Midbrain (tissue), 1 donor: ENCODE measurements at regions not wholly inside any gene's neighbourhood (a gene's known extent, or its start where the extent isn't known, plus 50 kb on each side); places are given as distances from the start of the nearest gene placed in this dataset.

Experiments
- DNase-seq: peaks from one replicate; lab custom pipeline; 2025; lab: John Stamatoyannopoulos, UW

DNA sequence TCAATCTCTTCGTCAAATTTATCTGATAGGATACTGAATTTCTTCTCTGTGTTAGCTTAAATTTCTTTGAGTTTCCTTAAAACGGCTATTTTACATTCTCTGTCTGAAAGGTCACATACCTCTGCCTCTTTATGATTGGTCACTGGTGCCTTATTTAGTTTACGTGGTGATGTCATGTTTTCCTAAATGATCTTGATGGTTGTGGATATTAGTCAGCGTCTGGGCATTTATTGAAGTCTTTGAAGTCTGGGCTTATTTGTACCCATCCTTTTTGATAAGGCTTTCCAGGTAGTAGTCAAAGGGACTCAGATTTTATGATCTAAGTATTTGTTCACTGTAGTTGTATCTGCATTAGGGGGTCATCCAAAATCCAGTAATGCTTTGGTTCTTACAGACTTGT lies 1407.5 kb upstream of the LRRTM3 start:
- DNase-seq = no peak

DNA sequence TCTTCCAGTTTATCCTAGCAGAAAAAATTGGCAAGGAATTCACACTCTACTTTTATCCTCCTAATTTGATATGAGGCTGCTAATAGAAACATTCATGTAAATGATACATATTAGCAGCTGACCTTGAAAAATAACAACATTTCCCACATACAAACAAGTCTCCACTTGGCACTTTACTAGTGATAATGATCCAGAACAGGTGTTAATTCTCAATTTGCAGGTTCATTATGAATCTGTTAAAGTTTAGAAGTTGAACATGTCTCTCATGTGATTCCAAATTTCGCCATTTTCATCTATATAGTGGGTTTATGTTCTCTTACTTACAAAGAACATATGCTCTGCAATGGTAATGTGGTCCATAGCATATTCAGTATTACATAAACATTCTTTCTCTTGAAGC lies 1396.8 kb upstream of the LRRTM3 start:
- DNase-seq = no peak

DNA sequence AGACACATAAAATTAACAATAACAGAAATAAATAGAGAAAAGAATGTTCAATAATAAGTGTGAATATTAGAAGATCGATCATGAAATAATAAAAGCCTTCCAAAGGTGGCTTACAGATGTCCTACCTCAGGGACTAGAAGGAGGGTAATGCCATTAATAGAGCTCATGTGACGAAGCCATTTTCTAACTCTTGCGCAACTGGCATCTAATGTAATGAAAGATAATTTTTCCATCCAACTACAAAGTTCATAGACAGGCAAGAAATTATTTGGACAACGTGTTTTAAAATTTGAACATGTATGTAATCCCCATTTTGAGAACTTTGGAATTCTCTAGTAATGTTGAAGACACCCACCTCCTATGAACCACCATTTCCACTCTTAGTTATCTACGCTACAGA lies 1394.3 kb upstream of the LRRTM3 start:
- no peak for DNase-seq

DNA sequence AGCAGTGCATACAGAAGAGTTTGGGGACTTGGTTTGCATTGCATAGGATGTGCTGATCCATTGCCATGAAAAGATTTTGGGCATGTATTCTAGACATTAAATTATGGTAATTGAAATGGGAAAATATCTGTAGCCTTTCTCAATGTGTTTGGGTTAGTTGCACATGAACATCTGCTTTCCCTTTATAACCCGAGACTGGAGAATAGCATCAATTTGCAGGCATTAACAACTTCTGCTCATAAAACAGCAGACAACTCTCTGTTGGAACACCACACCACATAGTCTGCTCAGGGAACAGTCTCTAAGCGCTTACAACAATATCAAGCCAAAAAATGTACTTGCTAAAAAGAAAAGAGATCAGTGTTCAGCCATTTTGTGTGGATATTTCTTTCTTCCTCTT lies 1391.1 kb upstream of the LRRTM3 start:
- no peak for DNase-seq

DNA sequence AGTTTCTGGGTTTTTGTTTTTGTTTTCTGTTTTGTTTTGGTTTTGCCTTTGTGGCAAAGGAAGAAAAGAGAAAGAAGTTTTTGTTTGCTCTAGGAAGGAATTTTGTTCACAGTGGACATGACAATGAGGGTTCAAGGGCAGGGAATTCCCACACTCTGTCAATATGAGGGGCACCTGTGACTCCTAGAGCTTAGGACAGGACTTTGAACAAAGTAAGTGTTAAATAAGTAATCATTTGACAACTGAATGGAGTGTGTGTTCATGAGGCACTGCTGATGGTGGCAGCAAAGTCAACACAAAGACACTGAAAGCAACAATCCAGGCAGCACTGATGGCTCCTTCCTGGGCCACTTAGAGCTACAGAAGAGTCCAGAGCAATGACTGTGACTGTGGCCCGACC lies 1381.1 kb upstream of the LRRTM3 start:
- no peak for DNase-seq

DNA sequence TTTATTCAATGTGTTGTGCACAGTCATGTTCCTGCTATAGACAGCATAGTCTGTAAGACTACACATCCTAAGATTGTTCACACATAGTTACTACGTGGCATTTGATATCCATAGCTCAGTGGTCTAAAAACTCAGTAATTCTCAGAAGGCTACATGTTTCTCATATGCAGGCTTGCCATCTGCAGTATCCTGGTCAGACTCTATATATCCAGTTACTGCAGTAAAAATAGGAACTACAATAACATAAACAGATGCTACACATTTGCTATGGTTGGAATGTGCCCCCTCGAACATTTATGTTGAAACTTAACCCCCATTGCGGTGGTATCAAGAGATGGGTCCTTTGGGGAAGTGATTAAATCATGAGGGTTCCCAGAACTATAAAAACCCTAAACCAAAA lies 1377.8 kb upstream of the LRRTM3 start:
- DNase-seq = no peak

DNA sequence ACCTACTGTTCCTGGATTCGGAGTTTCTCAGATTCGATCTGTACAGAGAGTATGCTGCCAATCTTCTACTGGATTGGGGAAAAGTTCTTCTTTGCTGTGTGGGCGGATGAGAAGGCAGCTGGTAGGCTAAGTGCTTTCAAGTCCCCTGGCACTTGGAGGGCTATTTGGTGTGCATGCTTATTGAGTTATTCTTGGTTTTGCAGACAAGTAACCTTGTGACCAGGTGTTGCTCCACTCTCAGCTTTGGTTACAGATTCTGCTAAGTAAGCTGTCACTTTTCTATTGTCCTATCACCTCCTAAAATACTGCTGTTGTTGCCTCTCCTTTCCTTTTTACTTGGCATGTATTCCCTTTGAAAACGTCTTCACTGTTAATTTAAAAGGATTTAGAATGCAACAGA lies 1375.1 kb upstream of the LRRTM3 start:
- no peak for DNase-seq

DNA sequence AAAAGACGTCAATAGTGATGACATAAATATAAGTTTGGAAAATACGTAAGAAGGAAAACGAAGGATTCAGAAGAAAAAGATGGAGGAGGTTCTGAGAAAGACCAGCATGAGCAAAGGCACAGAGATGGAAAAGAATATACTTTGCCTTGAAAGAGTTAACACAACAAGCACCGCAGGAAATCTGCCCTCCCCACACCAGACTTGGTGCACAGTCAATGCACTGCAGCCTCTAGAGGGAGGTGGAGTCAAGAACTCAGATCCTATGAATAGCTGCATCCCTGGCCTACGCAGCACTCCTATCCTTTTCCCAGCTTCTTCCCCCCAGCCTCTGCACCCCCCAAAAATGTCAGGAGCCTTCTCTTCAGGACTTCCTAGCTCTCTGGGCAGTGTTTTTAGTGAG lies 1370.6 kb upstream of the LRRTM3 start:
- DNase-seq = no peak

DNA sequence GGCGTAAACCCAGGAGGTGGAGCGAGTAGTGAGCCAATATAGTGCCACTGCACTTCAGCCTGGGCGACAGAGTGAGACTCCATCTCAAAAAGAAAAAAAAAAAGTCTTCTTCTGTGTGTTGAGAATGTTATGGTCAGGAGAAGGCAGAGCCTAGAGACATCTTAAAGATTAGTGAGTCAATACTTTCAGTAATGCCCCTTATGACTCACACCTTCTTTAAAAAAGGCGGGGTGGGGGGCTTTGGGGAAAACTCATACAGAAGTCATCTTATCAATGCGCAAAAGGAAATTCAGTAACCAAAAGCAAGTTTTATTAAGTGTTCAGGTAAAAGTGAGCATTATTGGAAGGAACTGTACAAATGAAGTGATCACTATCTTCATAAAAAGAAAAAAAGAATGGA lies 1369.8 kb upstream of the LRRTM3 start:
- DNase-seq = no peak

DNA sequence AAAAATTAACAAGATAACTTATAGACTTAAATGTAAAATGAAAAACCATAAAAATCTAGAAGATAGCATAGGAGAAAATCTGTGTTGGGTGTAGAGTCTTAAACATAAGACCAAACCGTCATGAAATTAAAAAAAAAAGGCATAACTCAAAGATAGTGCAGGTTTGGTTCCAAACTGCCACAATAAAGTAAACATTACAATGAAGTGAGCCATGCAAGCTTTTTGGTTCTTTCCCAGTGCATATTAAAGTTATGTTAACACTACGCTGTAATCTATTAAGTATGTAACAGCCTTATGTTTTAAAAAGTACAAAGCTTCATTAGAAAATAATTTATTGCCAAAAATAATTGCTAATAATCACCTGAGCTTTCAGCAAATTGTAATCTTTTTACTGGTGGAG lies 1366.5 kb upstream of the LRRTM3 start:
- DNase-seq = no peak

DNA sequence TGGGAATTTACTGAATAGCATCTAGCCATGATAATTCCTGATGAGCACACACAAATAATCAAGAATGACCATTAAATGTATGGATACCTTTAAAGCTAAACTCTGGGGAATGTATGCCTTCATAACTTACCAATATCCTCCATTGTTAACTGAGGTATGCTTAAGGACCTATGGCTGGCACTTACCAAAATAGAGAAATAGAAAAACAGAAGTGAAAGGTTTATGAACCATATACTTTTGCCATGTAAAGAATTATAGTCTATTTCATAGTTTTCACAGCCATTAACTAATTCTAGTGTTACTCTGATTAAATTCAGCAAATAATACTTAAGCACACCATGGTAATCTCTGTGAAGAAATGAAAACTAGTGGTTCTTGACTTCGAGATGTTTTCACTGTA lies 1360.6 kb upstream of the LRRTM3 start:
- DNase-seq = no peak

DNA sequence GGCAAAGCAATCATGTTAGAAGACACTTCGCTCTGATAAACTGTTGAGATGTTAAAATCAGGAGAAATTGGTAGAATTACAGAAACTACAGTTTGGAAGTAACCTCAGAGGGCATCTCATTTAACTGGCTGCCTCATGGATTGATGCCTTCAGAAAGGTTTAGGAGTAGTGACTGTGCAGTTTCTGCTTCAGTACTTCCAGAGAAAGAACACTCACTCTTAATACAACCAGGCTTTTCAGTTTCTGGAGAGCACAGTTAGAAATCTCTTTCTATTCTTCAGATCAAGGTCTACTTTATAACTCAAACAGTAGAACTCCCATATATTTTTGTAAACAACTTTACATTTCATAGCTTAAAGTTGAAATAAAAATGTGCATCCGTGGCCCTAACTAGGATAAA lies 1358.9 kb upstream of the LRRTM3 start:
- DNase-seq = no peak

DNA sequence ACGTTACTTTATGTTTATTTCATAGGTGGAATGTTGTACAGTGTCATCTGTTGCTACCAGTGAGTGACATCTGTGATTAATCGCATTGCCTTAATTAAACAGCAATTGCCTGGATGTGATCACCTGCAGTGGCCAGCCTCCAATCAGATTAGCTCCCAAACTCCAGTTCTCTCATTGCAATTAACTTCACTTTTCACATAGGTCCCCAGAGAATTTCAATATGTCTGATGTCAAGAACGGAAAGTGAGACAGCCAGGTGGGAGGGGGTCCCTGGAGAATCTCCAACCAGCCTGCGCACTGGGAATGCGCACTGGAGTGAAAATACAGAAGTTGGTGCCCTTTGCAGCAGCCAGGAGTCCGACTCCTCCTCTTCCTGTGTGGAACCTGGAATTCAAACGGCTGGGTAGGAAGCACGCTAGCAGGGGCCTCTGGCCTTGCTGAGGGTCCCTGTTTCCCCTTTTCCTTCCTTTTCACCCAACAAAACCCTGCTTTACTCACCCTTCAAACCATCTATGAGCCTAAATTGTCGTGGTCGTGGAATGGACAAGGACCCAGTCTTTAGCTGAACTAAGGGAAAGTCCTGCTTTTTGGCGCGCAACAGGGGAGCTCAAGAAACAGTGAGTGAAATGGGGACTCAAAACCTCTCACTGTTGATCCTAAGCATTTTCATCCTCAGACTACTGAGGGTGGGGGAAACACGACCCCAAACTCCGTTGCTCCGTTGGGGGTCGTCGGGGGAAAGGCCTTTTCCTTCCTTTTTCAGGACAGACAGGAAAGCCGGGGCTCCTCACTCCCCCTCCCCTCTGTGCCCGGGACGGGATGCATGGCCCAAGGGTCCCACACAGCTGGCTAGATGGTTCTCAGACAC lies 1355.5 kb upstream of the LRRTM3 start:
- DNase-seq = no peak

DNA sequence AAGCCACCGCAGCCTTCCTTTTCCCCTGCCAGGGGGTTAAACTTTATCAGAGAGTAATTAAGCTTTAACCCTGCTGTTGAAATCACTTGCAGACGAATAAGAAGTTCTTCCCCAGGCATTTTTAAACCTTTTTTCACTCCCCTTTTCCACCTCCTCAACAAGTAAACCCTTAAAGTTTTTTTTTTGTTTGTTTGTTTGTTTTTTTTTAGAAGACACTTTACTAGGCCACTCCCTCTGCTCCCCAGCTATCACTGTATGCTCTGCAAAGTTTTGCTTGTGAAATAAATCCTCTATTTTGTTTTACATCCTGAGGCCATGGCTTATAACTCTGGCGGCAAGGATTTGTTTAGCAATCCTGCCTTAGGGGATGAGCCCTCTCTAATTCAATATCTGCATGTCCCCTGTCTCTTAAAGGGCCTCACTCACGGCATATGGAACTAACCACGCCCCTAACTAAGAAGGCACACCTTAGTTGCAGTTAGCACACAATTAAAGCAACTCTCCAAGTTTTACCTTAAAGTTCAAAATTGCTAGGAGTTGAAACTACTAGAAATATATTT lies 1354.7 kb upstream of the LRRTM3 start:
- no peak for DNase-seq

DNA sequence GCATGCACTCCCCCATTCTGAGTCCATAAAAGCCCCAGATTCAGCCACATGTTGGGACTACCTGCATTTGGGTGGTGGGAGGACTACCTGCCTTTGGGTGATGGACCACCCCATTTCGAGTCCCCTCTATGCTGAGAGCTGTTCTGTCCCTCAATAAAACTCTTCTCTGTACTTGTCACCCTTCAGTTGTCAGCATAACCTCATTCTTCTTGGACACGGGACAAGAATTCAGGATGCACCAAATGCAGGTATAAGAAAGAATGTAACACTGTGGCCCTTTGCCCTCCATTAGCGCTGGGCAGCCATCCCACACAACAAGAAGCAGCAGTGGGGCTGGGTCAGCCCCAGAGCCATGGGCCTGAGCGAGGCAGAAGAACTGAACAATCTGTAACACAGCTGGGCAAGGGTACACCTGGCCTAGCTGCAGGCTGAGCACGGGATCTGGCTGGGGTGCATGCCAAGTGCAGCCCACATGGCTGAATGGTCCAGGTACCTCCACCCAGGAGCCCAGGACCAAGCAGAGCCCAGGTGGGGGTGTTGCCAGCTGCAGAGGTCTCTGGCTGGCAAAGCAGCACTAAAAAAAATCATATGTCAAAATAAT lies 1344.3 kb upstream of the LRRTM3 start:
- no peak for DNase-seq

DNA sequence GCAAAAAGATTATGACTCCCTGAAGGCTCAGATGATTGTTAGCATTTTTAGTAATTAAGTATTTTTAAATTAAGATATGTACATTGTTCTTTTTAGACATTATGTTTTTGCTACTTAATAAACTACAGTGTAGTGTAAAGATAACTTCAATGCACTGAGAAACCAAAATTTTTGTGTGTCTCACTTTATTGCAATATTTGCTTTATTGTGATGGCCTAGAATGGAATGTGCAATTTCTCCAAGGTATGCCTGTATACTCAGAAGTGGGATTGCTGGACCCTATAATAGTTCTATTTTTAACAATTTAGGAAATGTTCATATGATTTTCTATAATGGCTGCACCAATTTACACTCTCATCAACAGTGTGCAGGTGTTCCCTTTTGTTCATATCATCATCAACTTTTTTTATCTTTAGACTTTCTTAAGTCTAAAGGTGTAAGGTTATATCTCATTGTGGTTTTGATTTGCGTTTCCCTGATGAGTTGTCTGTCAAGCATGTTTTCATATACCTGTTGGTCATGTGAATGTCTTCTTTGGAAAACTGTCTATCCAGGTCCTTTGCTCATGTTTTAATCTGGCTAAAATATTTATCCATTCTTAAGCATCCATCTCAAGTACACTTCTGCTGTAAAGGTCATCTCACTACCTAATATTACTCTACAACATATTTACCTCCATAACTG lies 1323.5 kb upstream of the LRRTM3 start:
- DNase-seq = no peak

DNA sequence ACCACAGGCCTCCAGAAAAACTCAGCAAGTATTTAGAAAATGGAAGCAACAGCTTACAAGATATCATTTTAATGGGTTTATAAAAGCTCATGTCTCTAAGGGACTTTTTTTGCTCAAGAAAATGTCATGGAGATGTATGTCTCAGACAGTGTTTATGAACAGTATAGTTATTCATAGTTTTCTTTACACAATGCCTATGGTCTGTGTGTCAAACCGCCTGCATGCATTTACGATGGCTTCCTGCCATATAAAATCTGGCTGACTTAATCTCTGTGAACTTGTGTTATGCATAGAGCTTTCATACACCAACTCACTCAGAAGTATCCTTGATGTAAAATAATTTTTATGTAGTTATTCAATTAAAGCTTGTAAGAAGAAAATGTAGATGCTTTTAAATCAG lies 1314.2 kb upstream of the LRRTM3 start:
- DNase-seq = no peak

DNA sequence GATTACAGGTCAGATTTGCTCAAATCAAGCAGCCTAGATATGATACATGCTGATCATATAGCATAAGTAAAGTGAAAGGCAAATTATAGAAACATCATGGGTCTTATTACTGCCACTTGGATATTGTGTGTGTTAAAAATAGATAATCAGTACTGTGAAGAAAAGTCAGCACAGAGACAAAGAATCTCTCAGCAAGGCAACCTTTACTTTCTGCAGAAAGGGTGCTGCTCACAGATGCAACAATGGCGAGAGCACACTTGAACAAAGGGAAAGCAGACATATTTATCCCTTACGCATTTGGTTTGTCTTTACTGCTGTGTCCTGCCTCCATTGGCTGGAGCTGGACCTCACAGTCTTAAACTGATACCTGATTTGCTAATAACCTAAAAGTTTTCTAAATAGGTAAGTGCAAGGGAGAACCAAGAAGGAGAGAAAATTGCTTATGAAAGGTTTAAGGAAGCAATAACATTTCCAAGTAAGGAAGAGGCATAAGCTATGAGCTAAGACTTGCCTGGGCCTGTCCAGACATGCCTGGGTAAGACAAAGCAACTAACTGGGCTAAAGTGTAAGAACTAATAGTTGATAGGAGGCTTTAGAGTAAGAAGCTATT lies 1310.8 kb upstream of the LRRTM3 start:
- no peak for DNase-seq

DNA sequence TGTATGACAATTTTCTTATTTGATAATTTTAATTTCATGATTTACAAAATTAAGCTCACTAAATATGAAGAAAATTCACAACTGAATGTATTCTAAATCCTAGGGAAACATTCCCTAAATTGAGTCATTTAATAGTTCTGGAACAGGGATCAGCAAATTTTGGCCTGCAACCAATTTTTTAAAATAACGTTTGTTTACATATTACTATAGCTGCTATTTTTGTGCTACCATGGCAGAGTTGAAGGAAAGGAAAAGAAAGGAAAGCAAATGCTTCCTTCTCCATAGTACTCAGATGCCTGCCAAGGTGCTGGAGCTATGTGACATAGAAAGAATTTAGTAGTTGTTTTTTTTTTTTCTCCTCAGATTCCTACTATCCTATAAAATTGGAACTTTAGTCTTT lies 1307.7 kb upstream of the LRRTM3 start:
- DNase-seq = no peak

DNA sequence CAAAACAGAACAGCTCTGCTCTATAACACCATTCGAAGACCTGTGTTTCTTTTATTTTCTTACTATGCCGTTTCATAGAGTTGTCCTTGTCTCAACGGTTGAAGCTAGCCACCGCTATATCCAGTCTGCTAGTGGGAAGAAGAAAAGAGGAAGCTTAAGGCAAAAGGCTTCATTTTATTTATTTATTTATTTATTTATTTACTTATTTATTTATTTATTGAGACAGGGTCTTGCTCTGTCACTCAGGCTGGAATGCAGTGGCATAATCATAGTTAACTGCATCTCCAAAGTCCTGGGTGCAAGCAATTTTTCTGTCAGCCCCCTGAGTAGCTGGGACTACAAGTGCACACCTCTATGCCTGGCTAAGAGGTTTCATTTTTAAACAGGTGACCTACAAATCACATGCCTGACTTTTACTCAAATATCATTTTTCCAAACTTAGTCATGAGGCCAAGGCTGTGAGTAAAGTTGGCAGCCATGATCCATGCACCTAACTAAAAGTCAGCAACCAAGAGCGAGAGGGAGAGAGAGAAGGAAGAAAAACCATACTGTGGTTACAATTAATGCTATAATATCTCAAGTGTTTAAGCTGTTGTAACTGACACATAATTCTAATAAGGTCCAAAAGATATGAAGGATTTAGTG lies 1305.3 kb upstream of the LRRTM3 start:
- DNase-seq = no peak

DNA sequence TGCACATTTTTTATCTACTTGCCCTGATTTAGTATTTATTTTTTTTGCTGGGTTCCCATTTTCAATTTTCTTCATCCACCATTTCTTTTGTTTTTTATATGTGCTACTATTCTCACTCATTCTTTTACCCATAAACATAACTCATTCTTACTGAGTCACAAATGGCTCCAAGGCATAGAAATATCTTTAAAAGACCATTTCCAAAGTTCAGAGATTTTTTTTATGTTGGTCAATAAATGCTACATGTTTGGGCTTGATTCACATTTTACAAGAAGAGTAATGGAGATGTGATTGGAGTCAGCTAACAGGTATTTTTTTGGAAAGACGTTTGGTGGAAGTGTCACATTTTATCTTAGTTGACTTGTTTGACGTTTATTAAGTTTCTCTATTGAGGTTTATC lies 1303.2 kb upstream of the LRRTM3 start:
- DNase-seq = no peak
